D721Med (cell line): ENCODE measurements at regions not wholly inside any gene's neighbourhood (a gene's known extent, or its start where the extent isn't known, plus 50 kb on each side); places are given as distances from the start of the nearest gene placed in this dataset.
"Not testable (repeated sequence)": the region's sequence is repeated elsewhere in the genome, so short reads cannot be mapped to it uniquely, and the experiment has no call there.

Experiments
- DNase-seq: peaks from one replicate; pipeline ENCODE4 v3.0.0; 2011; ENCODE audit warnings: low spot score; ENCODE audit not compliant: insufficient read length
- FAIRE-seq: peaks from 2 replicates; lab custom pipeline; 2011; peaks lifted over from hg19 to GRCh38; lab: Jason Lieb, UNC
- CTCF ChIP-seq: IDR thresholded peaks from 2 replicates; pipeline ENCODE4 v1.5.1; 2012; ENCODE audit warnings: mild to moderate bottlenecking, control low read depth; ENCODE audit not compliant: insufficient read depth; ENCODE audit errors: missing control alignments

GRCh38 chr11:89545691-89546090 lies 54.5 kb upstream of the NOX4 start:
- FAIRE-seq (no peak), DNase-seq (no peak)
- TF ChIP-seq CTCF: no peak

GRCh38 chr11:89555781-89556180 lies 64.6 kb upstream of the NOX4 start:
- not testable (repeated sequence) for FAIRE-seq, DNase-seq

GRCh38 chr11:89556731-89557707 lies 65.8 kb upstream of the NOX4 start:
- not testable (repeated sequence) for DNase-seq, FAIRE-seq

GRCh38 chr11:89560598-89560997 lies 69.4 kb upstream of the NOX4 start:
- not testable (repeated sequence) for DNase-seq, FAIRE-seq

GRCh38 chr11:89562731-89563130 lies 71.6 kb upstream of the NOX4 start:
- not testable (repeated sequence) for DNase-seq, FAIRE-seq

GRCh38 chr11:89566972-89567371 lies 75.8 kb upstream of the NOX4 start:
- no peak for DNase-seq
- no peak for TF ChIP-seq CTCF
- no peak for FAIRE-seq

GRCh38 chr11:89569387-89569786 lies 78.2 kb upstream of the NOX4 start:
- not testable (repeated sequence) for DNase-seq, FAIRE-seq

- not testable (repeated sequence) for DNase-seq, FAIRE-seq
These were observed 80.5 kb upstream of the NOX4 start for GRCh38 chr11:89571706-89572105.

- DNase-seq, FAIRE-seq: not testable (repeated sequence)
These were observed 84.7 kb upstream of the NOX4 start for GRCh38 chr11:89575846-89576245.

GRCh38 chr11:89577428-89577827 lies 86.3 kb upstream of the NOX4 start:
- peak; percentile 35 for FAIRE-seq
- not testable (repeated sequence) for DNase-seq

- DNase-seq (no peak), FAIRE-seq (no peak)
- no peak for TF ChIP-seq CTCF
These were observed 92.4 kb upstream of the NOX4 start for GRCh38 chr11:89583580-89583979.

- DNase-seq, FAIRE-seq: not testable (repeated sequence)
These were observed 93.9 kb upstream of the NOX4 start for GRCh38 chr11:89585046-89585445.

GRCh38 chr11:89585471-89585870 lies 94.3 kb upstream of the NOX4 start:
- peak; percentile 21 for FAIRE-seq
- DNase-seq: not testable (repeated sequence)

- DNase-seq, FAIRE-seq: not testable (repeated sequence)
These were observed 98.2 kb upstream of the NOX4 start for GRCh38 chr11:89589413-89589812.

- not testable (repeated sequence) for DNase-seq, FAIRE-seq
These were observed 98.9 kb upstream of the NOX4 start for GRCh38 chr11:89590008-89590632.

- not testable (repeated sequence) for DNase-seq
- peak; percentile 84 for FAIRE-seq
These were observed 108.8 kb upstream of the TRIM77 start for GRCh38 chr11:89601263-89601662.
